GM23338 (cell line): ENCODE measurements at regions not wholly inside any gene's neighbourhood (a gene's known extent, or its start where the extent isn't known, plus 50 kb on each side); places are given as distances from the start of the nearest gene placed in this dataset. TPM values are rescaled to one million over a fixed set of nuclear protein-coding genes. Genes with fewer than 3 reads are reported as not detected.

Experiments
- CTCF ChIP-seq, 2 experiments: fragments of 200-600 bp in 1 of 2; sonication (generic) in 1 of 2; conservative IDR thresholded peaks; 2 replicates each; pipeline versions ENCODE4 v1.5.1 to v1.6.1; 2016 to 2017; ENCODE audit warnings: antibody characterized with exemption in 2 of 2, low read depth in 2 of 2, mild to moderate bottlenecking in 2 of 2, moderate library complexity in 1 of 2
- EZH2phosphoT487 ChIP-seq: fragments of 200-600 bp; sonication (generic); IDR thresholded peaks from one replicate; pipeline ENCODE4 v1.8.1; 2018; ENCODE audit warnings: antibody characterized with exemption; ENCODE audit not compliant: unreplicated experiment
- NANOG ChIP-seq: IDR thresholded peaks from 2 replicates; pipeline ENCODE4 v1.6.1; 2016; ENCODE audit warnings: antibody characterized with exemption, borderline replicate concordance
- ZNF114 ChIP-seq: fragments of 250-450 bp; sonication (Bioruptor Pico); IDR thresholded peaks from 2 replicates; pipeline ENCODE4 v1.5.0; 2020; ENCODE audit warnings: mild to moderate bottlenecking, moderate library complexity
- small RNA-seq: library from RNA; depleted of rRNA; stranded (forward); fragments of <200 nt; gene quantifications from one replicate; pipeline ENCODE3, GENCODE V24; 2014; ENCODE audit warnings: low replicate concordance
- TF ChIP-seq, protein P1 (sequence below): IDR thresholded peaks from one replicate; pipeline ENCODE4 v1.6.1; 2018; ENCODE audit warnings: antibody characterized with exemption; ENCODE audit not compliant: unreplicated experiment

DNA sequence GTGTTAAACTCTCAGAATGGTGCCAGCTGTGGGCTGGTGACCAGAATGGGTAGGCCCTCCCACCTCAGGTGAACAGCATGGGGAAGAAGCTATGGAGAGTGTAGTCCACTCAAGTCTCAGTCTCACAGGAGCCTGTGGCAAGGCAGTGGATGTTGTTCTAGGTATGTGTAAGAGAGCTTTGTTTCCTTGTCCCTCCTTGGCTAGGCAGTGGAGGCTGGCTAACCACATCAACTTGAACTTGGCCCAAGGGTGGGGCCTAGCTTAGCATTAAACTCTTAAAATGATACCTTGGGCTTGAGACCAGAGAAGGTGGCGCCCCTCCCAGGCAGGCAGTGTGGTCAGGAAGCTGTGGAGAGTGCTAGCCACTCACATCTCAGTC, 53.2 kb upstream of the SLC4A10 start (continued):
- TF ChIP-seq, protein P1, sequence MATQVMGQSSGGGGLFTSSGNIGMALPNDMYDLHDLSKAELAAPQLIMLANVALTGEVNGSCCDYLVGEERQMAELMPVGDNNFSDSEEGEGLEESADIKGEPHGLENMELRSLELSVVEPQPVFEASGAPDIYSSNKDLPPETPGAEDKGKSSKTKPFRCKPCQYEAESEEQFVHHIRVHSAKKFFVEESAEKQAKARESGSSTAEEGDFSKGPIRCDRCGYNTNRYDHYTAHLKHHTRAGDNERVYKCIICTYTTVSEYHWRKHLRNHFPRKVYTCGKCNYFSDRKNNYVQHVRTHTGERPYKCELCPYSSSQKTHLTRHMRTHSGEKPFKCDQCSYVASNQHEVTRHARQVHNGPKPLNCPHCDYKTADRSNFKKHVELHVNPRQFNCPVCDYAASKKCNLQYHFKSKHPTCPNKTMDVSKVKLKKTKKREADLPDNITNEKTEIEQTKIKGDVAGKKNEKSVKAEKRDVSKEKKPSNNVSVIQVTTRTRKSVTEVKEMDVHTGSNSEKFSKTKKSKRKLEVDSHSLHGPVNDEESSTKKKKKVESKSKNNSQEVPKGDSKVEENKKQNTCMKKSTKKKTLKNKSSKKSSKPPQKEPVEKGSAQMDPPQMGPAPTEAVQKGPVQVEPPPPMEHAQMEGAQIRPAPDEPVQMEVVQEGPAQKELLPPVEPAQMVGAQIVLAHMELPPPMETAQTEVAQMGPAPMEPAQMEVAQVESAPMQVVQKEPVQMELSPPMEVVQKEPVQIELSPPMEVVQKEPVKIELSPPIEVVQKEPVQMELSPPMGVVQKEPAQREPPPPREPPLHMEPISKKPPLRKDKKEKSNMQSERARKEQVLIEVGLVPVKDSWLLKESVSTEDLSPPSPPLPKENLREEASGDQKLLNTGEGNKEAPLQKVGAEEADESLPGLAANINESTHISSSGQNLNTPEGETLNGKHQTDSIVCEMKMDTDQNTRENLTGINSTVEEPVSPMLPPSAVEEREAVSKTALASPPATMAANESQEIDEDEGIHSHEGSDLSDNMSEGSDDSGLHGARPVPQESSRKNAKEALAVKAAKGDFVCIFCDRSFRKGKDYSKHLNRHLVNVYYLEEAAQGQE: no peak
- no peak for TF ChIP-seq EZH2phosphoT487
- TF ChIP-seq NANOG: no peak
- TF ChIP-seq CTCF (conservative IDR thresholded peaks at IDR 0.05; ENCODE audit: low read depth in 2 of 2): no peak
- no peak for TF ChIP-seq ZNF114 (CRISPR knock-in tag)

Small RNAs in the stretch of these regions (small RNA-seq; reads per million reads assigned to genes)
- gene RF01210: not detected
